ENCODE measurements at regions not wholly inside any gene's neighbourhood (a gene's known extent, or its start where the extent isn't known, plus 50 kb on each side); places are given as distances from the start of the nearest gene placed in this dataset.

GRCh38 chr3:187903697-187904096 lies 158.4 kb upstream of the BCL6 start:
- no peak for DNase-seq

GRCh38 chr3:187906416-187906815 lies 161.1 kb upstream of the BCL6 start:
- no peak for DNase-seq

GRCh38 chr3:187906920-187907319 lies 161.7 kb upstream of the BCL6 start:
- DNase-seq: no peak

DNA sequence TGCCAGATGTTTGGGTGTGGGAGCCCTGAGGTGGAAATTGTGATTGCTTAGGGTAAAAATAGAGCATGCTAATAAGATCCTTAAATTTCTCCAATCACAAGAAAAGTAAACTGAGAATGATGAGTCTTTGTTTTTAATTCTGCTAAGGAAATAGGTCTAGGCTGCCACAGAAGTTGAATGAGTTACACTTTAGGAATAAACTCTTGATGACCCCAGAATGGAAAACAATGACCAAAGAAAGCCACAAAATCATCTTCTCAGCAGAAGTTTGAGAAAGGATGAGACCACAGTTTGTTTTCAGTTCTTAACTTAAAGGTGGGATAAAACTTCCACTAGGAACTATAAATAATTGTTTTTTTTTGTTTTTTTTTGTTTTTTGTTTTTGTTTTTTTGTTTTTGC lies 164.6 kb upstream of the BCL6 start:
- no peak for DNase-seq

GRCh38 chr3:187912007-187912406 lies 166.7 kb upstream of the BCL6 start:
- DNase-seq: no peak

DNA sequence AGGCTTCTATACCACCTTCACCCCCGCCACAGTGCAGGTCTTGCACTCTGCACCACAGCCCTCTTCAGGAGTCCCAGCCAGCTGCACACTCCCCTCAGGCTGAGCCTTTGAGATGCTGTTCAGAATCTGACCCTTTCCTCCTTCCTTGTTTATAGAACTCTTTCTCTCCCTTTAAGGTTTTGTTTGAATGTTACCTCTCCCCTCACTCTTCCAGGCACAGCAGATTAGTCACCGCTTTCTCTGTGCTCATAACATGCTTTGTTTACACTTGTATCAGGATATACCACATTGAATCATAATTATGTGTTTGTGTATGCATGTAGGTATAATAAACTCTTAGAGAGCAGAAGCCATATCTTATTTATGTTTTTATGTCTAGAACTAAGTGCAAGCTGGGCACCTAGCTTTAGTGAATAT lies 168.4 kb upstream of the BCL6 start:
- no peak for DNase-seq

- no peak for DNase-seq
Measured at GRCh38 chr3:187914231-187914630, 169.0 kb upstream of the BCL6 start.

DNA sequence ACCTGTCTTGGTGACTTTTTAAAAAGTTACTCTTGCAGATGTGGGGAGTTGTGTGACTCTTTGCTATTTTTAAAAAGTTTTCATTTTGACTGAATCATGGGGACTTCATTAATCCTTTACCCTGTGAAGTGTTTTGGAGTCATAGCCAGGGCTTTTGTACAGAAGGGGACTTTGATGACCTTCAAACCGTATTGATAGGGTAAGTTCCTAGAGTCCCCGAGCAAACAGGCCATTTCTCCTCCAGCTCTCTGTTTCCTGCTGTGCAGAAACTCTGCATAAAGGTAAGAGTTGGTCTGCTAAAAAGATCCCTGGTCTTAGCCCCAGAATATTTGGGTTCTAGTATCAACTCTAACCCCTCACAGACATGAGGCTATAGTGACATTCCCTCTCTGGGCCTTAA lies 170.8 kb upstream of the BCL6 start:
- no peak for DNase-seq

DNA sequence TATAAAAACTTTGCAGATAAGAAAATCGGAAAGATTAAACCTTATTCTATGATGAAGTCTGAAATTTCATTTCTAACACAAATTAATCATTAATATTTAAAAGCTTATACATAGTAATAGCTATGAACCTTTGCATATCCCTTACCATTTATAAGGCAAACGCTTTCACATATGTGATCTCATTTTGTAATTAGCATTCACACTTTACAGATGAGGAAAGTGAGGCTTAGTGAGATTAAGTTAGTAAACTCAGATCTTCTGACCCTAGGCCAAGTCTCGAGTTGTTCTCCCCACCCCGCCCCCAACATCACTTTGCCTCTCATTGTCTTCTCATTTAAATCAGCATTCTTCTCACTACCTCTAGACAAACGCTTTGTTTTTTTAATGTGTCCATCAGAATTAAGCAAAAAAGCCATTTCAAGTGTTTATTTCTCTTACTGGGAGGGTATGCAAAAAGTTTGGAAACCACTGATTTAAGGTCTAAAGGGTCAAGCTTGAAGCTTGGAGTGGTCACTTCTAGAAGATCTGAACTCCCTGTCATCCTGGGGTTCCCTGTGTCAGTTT lies 172.9 kb upstream of the BCL6 start:
- no peak for DNase-seq

GRCh38 chr3:187919048-187919447 lies 173.8 kb upstream of the BCL6 start:
- DNase-seq: peak; percentile 67

DNA sequence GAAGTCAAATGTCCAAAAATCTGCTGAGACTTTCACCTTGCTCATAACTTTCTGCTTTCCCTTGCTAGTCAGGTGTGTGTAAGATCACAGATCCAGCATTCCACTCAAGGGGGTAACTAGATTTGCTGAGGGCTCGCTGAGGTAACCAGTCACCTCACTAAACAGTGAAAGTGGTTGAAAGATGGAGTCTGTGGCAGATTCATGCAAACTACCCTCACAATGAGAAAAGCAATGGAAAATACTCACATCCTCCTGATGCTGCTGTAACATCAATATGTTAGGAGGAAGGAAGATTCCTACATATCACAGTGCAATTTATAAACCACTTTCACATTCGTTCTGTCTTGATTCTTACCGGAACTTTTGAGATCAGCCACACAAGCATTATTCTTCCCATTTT lies 174.3 kb upstream of the BCL6 start:
- no peak for DNase-seq

DNA sequence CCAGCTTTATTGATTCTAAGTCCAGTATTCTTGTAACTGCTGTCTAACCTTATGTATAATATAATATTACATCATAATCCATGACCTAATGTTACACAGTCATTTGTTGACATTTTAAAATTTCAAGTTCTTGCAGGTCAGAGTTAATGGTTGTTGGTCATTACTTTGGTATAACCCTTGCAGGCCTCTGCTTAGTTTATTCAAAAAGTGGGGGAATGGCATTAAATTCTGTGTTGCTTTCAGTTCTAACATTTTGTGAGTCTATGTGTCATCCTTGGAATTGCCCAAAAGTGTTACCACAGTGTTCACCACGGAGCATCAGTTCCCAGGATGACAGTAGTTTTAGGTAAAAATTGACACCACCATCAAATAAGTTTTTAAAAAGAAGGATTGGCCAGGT lies 174.8 kb upstream of the BCL6 start:
- DNase-seq: no peak

DNA sequence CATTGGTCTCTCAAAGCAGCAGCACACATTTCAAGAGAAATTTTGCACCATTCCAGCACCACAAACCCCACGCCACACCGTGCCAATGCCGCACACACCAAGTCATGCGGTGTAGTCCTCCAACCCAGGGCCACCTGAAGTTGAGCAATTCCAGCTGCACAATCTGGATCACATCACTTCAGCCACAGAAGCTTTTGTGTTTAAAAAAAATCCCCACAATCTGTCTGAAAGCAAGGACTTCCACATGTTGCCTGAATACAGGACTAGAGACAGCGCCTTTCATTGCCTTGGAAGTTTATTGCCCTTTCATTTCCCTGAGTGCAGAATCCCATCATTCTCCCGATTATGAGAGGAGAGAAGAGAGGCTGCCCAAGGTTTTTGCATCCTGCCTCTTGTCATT lies 175.6 kb upstream of the BCL6 start:
- DNase-seq: no peak

DNA sequence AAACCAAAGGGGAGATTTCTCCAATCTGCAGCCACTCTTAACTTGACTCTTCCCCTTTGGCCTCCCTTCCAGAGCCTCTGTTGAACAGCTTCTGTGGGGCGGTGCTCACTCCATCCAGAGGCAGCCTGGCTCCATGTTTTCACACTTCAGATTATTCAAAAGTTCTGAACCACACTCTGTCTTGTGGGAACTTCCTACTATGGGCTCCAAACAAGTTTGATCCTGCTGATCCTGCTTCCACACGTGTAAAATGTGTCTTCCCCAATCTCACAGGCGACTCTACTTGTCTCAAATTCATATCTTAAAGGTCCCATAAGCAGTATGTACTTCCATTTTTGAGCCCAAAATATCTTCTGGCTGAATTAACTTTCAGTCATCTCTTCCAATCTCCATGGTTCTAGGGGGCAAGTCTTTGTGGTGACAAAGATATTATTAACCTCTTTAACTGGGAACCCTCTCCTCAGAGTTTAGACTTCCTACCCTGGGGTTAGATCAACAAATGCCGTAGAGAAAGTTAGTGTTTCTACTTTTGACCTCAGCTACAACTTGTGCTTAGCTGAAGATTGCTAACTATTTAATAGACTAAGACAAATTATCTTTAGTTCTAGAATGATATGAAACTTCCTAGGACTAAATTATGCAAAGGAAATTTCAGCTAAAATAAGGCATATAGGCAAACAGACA lies 176.3 kb upstream of the BCL6 start:
- DNase-seq: no peak

- DNase-seq: no peak
Measured at GRCh38 chr3:187922704-187923416, 177.6 kb upstream of the BCL6 start.

- no peak for DNase-seq
Measured at GRCh38 chr3:187924651-187925050, 179.4 kb upstream of the BCL6 start.

- DNase-seq: no peak
Measured at GRCh38 chr3:187925326-187925725, 180.1 kb upstream of the BCL6 start.

GRCh38 chr3:187926620-187927019 lies 181.4 kb upstream of the BCL6 start:
- DNase-seq: peak; percentile 8

DNA sequence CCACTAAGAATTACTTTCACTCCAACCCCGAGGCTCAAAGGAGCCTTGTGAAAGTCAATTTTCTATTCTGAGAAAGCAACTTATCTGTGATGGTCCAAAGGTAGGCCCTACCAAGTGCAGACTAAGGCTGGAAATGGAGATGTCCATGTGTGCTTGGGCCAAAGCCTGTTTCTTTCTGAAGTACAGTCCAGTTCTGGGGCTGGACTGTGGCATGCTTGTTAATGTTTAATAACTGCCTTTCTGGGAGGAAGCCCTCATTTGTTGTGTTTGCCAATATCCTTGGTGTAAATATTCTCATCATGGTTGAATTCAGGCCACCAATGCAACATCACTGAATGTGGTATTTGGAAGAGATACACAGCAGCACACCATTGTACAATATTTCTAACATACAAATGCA lies 182.3 kb upstream of the BCL6 start:
- DNase-seq: no peak

DNA sequence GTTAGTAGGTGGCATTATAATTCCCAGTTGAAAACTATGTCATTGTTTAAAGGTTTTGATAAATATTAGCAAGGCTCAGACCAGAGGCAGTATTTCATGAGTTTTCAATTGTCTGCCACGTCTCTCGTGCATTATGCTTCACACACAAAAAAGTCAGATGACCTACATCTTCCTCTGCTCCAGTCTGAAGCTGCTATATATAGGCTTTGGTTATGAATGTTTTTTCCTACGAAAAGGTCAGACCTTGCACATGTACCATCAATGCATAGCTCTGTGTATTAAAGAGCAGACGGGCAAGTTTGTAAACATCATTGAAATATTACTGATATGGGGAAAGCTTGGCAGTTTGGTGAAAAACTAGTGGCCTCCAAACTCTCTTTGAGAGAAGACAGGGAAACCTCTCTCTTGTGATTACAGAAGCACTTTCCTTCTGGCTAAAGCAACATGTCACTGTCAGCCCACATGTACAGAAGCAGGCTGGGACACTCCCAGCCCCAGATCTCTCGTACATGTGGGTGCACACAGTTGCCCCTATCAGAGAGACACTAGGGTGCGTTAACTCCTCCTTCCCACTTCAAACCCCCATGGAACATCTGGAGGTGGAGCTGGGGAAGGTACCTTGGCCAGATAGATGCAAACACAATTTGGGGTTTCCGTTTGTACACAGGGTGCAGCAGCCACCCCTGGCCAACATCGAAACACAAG lies 184.0 kb upstream of the BCL6 start:
- DNase-seq: no peak

DNA sequence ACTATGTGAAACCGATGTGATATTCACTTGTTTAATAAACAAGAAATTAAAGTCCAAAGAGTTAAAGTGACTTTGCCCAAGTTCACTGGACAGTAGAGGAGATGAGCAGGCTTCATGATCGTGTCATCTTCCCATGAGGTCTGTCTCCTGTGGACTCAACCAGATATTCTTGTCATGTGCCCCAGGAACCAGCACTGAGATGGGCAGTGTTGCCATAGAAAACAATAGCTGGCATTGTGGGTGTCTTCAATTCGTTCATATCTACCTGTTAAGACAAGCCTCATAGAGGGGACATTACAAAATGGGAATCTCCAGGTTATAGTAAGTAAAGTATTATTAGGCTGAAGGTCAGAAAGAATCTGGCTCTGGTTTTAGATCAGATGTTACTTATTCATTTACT lies 184.8 kb upstream of the BCL6 start:
- no peak for DNase-seq

GRCh38 chr3:187931101-187931500 lies 185.8 kb upstream of the BCL6 start:
- DNase-seq: no peak

DNA sequence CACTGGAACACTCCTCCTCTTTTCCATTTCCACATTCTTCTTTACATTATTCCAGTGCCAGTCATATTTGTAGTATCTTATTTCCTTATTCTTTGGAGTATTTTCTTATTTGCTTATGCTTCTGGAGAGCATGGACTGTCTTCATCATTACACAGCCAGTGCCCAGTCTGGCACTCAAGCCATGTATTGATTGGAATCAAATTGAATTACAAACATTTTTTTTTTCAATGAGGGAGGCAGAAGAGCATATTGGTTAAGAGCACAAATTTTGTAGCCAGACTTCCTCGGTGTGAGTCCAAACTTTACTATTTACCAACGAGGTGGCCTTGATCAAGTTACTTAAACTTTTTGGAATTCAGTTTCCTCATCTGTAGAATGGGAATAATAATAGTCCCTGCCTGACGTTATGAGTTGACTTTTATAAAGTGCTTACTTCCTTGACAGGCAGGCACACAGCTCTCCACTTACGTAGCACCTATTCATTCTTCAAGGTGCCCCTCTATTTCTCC lies 186.6 kb upstream of the BCL6 start:
- DNase-seq: no peak

DNA sequence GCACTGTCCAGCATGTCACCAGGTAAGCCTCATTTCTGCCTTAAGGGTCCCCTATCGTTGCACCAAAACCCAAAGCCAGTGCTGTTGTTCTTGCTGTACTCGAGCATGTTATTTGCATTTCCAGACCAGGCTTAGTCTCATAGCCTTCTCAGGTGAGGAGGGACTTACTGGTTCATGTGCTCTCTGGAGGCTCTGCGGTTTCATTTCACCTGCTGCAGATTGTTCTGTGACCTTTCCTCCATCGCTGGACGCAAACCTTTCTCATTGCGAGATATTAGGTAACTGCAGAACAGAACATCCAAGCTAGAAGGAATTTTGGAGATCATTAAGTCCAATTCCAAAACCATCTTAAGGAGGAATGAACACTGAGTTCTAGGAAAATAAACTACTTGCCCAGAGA lies 187.3 kb upstream of the BCL6 start:
- DNase-seq: no peak

Data from CD4-positive, alpha-beta T cell treated with Interleukin-17A for 4 hours (primary cell).